Activated T-cell treated with anti-CD3 and anti-CD28 coated beads, Interleukin-2, amount 50 U/mL, for 4 hours (primary cell): ENCODE measurements at regions not wholly inside any gene's neighbourhood (a gene's known extent, or its start where the extent isn't known, plus 50 kb on each side); places are given as distances from the start of the nearest gene placed in this dataset.
A peak's percentile ranks its signal among the peaks of the same experiment; 100 is the strongest.
"Not testable (repeated sequence)": the region's sequence is repeated elsewhere in the genome, so short reads cannot be mapped to it uniquely, and the experiment has no call there.

Experiments used
- ATAC-seq, 2 donors: fragments of 200-7000 bp; cut with Tn5 transposase; one replicate each; pipeline ENCODE4 v1.10.0; 2021
- DNase-seq: peaks from one replicate; pipeline ENCODE4 v3.0.0-alpha.2; 2020
- H3K27me3 Mint-ChIP-seq: one replicate; pipeline ENCODE4 v1.8.0; 2021; ENCODE audit warnings: low read depth, mixed read lengths
- H3K36me3 Mint-ChIP-seq: one replicate; pipeline ENCODE4 v1.8.0; 2022; ENCODE audit warnings: mixed read lengths; ENCODE audit not compliant: insufficient read depth
- H3K4me1 Mint-ChIP-seq: one replicate; pipeline ENCODE4 v1.8.0; 2021; ENCODE audit warnings: low read depth, mixed read lengths
- H3K4me3 Mint-ChIP-seq: one replicate; pipeline ENCODE4 v1.8.0; 2021; ENCODE audit warnings: mild to moderate bottlenecking, moderate library complexity, mixed read lengths
- H3K9me3 Mint-ChIP-seq: one replicate; pipeline ENCODE4 v1.8.0; 2021; ENCODE audit warnings: mixed read lengths

DNA sequence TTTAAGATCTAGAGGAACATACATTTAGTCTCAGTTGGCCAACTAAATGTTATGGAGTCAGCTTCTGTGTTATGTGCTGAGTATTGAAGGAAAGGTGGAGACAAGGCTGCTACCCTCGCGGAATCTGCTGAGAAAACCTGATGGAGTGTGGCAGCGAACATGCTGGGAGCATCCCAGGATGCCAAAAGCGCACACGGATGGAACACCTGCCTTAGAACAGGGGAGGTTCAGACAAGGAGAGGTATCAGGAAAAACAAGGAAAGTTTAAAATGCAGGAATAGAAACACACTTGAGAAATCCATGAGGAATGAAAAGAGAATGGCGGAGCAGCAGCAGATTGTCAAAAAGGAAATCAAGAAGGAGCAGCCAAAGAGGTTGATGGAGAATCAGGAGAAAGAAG, 1389.5 kb upstream of the DEFB115 start:
- H3K4me1 Mint-ChIP-seq, DNase-seq, ATAC-seq, H3K27me3 Mint-ChIP-seq, H3K36me3 Mint-ChIP-seq, H3K4me3 Mint-ChIP-seq, H3K9me3 Mint-ChIP-seq: not testable (repeated sequence)

DNA sequence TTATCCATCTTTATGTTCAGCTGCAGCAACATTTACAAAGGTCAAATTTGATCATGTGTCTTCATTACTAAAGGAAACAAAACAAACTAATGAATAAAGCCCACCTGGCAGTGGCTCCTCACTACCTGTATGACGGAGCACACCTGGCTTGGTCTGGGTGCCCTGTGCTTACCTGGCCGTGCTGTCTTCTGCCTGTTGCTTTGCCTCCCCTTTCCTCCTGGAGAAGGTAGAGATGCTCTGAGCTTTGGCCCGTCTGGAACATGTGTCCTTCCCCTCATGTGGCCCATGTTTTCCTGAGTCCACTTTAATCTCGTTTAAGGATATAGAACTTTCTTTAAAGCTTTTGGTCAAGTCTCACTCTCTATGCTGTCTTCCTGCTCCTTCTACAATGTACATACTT, 1388.8 kb upstream of the DEFB115 start:
- H3K4me3 Mint-ChIP-seq, DNase-seq, H3K27me3 Mint-ChIP-seq, H3K4me1 Mint-ChIP-seq, H3K36me3 Mint-ChIP-seq, ATAC-seq: not testable (repeated sequence)
- H3K9me3 Mint-ChIP-seq = peaks cover 10% of the 10 kb centered on the region

DNA sequence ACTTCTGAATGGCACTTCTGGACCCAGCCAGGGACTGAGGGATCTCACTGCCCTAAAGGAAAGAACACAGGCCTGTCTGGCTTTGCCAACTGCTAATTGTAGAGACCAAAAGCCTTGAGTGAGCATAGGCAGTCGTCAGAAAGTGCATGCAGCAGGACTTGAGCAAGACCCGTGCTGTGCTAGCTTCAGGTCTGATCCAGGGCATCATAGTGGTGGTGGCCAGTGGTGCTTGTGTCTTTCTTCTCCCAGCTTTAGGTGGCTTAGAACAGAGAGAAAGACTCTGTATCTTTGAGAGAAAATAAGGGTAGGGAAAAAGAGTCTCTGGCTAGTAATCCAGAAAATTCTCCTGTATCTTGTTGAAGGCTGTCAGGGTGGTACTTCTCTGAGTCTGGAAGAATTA, 1385.6 kb upstream of the DEFB115 start:
- not testable (repeated sequence) for DNase-seq, H3K4me1 Mint-ChIP-seq, H3K36me3 Mint-ChIP-seq, ATAC-seq, H3K4me3 Mint-ChIP-seq, H3K27me3 Mint-ChIP-seq
- H3K9me3 Mint-ChIP-seq = peaks cover 21% of the 10 kb centered on the region

DNA sequence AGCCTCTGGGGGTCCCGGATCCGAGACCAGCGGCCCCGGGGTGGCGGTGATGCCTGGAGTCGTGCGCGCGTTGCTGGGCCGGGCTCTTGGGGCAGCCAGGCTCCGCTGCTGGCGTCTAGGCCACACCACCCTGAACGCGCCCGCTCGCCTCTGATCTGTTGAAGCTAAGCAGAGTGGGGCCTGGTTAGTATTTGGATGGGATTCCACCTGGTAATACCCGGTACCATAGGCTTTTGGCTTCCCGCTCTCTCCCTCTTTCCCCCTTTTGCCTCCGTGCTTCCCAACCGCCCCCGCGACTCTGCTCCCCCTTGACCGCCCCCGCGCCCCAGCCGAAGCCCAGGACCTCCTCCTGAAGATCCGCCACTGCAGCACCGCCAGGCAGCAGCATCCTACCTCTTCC, 1383.5 kb upstream of the DEFB115 start:
- Mint-ChIP-seq H3K27me3 (no peaks in the 10 kb centered on the region), H3K9me3 (peaks cover 29% of the 10 kb centered on the region), H3K4me1 (no peaks in the 10 kb centered on the region), H3K4me3 (no peak overlapping the region), H3K36me3 (no peaks in the 10 kb centered on the region)
- ATAC-seq (no peak), DNase-seq (no peak)

DNA sequence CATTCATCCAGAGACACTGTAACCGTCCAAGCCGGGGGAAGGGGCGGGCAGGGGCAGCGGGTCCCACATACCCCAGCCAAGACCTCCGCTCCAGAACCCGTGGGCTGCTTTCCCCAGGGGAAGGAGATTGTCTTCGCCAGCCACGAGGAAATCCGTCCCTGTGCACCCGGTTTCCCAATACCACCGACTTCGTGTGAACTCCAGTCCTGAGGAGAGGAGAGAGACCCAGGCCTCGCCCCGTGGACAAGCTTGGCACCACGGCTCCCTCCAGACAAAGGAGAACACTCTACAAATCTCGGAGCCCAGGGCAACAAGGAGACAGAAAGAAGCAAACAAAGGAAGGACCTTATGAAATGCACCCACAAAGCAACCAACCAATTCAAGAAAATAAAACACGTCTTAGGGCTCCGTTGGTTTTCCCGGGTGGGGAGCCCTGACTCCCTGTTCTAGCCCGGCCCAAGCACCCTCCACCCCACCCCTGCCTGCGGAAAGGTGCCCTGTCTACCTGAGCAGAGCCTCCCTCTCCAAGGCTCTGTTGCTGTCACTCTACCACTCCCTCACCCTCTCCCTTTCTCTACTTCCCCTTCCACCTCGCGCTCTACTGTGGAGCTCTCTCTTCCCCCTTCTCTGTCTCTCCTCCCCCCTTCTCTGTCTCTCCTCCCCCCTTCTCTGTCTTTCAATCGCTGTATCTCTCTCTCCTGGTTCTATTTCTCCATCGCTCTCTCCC, 1382.8 kb upstream of the DEFB115 start:
- ATAC-seq = no peak
- Mint-ChIP-seq H3K9me3 (peaks cover 29% of the 10 kb centered on the region), H3K4me1 (no peaks in the 10 kb centered on the region), H3K4me3 (no peak overlapping the region), H3K36me3 (no peaks in the 10 kb centered on the region), H3K27me3 (no peaks in the 10 kb centered on the region)
- DNase-seq = no peak

DNA sequence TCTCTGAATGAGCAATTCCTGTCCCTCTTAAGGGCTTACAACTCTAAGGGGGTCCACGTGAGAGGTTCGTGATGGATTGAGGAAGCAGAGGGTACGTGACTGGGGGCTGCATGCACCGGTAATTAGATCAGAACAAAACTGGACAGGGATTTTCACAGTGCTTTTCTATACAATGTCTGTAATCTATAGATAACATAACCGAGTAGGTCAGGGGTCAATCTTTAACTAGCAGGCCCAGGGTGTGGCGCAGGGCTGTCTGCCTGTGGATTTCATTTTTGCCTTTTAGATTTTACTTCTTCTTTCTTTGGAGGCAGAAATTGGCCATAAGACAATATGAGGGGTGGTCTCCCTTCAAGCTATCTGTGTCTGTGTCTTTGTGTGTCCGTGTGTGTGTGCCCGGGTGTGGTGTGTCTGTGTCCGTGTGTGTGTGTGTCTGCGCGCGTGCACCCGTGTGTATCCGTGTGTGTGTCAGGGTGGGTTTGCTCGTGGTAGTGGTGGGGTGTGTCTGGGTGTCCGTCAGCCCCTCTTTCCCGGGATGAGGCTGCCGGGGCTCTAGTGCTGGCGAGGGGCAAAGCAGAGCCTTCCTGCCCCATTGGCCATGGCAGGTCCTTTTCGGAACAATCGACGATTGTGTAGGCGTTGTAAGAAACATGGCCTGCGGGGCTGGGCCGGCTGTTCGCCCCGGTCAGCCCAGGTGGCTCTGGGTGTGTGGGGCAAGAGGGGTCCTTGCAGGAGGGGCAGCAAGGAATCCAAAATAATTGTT, 1382.0 kb upstream of the DEFB115 start:
- H3K36me3 Mint-ChIP-seq, ATAC-seq, H3K27me3 Mint-ChIP-seq, H3K4me1 Mint-ChIP-seq, DNase-seq, H3K4me3 Mint-ChIP-seq: not testable (repeated sequence)
- peaks cover 29% of the 10 kb centered on the region for H3K9me3 Mint-ChIP-seq

DNA sequence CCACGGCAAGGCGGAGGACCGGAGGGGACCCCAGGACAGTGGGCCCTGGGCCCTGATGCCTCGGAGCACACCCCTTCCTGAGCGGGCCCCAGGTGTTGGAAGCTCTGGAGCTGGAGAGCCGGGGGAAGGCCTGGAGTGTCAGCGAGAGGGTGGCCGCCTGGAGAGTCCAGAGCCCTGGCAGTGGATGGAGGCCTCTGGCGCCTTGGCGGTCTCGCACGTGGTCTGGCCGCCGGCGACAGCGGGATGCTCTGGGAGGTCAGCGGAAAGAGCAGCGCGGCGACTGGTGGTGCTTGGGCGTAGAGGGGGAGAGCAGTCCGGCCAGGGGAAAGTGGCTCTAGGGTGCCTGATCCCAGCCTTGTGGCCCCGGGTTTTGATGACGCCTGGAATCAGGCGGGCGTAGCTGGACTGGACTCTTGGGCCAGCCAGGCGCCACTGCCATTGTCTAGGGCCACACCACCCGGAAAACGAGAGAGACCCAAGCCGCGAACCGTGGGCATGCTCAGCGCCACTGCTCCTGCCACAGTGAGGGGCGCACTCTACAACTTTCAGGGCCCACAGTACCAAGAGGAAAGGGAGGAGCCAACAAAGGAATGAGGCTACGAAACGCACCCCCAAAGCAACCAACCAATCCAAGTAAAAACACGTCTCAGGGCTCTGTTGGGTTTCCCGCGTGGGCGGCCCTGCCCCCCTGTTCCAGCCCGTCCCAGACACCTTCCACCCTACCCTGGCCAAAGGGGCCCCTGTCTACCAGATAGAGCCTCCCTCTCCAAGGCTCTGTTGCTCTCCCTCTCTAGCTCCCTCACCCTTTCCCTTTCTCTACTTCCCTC, 1381.2 kb upstream of the DEFB115 start:
- not testable (repeated sequence) for H3K27me3 Mint-ChIP-seq, ATAC-seq, H3K4me3 Mint-ChIP-seq, DNase-seq, H3K4me1 Mint-ChIP-seq, H3K36me3 Mint-ChIP-seq
- peaks cover 29% of the 10 kb centered on the region for H3K9me3 Mint-ChIP-seq

DNA sequence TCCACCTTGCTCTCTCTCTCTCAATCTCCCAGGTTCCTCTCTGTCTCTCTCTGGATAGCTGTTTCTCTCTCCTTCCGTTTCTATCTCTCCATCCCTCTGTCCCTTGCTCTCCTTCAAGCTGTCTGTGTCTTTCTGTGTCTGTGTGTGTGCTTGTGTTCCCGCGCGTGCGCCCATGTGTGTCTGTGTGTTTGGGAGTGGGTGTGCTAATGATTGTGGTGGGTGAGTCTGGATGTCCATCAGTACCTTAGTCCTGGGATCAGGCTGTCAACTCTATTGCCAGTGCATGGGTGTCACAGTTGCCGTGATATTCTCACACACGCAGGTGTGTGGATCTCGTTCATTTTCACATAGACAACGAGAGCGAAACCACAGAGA, 1380.6 kb upstream of the DEFB115 start:
- peaks cover 29% of the 10 kb centered on the region for H3K9me3 Mint-ChIP-seq
- no peaks in the 10 kb centered on the region for H3K4me1 Mint-ChIP-seq
- no peaks in the 10 kb centered on the region for H3K36me3 Mint-ChIP-seq
- DNase-seq = no peak
- ATAC-seq = no peak
- no peaks in the 10 kb centered on the region for H3K27me3 Mint-ChIP-seq
- H3K4me3 Mint-ChIP-seq = no peak overlapping the region

DNA sequence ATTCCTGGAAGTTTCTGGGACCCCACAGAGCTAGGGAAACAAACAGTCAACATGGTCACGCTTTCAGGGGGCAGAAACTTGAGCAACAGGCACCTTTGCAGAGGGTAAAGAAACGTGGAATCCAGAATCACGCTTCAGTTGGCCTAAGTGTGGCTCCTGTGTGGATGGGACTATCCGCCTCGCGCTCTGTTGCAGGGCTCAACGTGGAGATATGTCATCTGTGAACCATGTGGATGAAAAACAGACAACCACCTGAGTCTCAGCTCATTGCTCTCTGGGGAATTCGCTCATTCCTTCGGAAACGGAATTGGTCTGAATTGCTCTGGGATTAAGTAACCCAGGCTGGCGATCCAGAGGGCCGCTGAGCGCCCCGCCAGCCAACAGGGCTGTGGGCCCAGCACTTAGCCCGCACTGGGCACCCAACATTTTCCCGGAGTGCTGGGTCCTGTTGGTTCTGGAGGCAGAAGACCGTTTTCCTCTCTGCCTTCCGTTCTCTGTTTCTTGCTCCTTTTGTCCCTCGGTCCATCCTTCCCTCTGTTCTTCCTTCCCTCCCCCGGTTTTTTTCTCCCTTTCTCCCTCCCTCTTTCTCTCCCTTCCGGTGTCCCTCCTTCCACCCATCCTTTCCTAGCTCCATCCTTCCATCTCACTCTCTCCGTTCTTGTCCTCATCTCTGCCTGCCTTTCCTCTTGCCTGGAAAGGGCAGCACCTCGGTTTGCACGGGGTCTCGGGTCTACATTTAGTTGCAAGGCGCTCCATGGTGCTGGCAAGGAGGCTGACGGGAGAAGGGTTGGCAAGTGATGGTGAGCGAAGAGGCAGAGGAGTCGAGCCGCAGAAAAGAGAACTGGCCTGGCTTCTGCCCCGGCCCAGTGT, 1379.8 kb upstream of the DEFB115 start:
- H3K4me1 Mint-ChIP-seq, DNase-seq, ATAC-seq, H3K36me3 Mint-ChIP-seq, H3K27me3 Mint-ChIP-seq, H3K4me3 Mint-ChIP-seq: not testable (repeated sequence)
- H3K9me3 Mint-ChIP-seq = peaks cover 32% of the 10 kb centered on the region

DNA sequence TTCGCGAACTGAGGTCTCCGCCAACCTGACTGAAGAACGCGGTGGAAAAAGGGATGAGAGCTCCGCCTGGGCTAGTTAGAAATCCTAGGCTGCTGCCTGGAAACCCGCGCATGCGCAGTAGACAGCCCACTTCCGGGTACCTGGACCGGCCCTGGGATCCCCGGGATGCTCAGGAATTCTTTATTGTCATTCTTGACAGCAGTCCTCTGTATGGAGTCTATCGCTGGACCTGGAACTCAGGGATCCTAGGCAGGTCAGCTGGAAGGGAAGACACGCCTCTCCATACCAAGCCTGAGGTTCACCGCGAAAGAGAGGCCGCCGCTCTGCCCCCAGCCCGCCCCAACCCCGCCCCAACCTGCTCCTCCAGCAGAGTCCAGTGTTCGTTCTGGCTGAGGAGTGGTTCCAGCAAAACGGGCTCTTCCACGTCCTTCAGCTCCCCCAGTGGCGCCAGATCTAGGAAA, 1379.2 kb upstream of the DEFB115 start:
- Mint-ChIP-seq H3K4me1 (no peaks in the 10 kb centered on the region), H3K27me3 (no peaks in the 10 kb centered on the region), H3K4me3 (no peak overlapping the region), H3K9me3 (peaks cover 25% of the 10 kb centered on the region), H3K36me3 (no peaks in the 10 kb centered on the region)
- peak; percentile 33 to 44 for ATAC-seq
- no peak for DNase-seq

DNA sequence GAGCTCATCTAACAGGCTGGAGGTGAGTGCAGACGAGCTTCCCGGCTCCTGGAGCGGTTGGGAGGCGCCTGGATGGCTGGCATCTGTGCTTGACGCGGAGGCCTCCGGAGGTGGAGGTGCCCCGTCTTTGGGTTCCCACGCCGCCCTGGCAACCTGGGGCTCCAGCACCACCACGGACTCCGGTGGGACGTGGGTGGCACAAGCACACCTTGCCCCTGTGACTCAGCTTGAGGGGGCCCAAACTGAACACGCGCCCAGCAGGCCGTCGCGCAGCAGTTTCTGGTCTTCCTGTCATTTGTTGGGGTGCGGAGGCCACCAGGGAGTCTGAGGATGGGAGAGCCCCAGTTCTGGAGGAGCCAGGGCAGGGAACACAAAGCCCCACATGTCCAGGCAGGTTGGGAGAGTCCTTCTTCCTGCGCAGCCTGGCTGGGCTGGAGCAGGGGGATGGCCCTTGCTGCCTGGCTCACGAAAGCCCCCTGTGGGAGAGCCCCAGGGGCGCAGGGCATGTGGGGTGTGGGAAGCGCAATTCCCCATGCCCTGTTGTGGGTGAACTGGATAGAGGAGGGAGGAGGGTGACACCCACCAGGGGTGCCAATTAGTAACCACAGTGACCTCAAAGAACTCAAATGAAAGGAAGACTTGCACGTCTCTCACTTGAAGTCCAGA, 1378.6 kb upstream of the DEFB115 start:
- no peaks in the 10 kb centered on the region for H3K27me3 Mint-ChIP-seq
- H3K4me1 Mint-ChIP-seq = no peaks in the 10 kb centered on the region
- DNase-seq = no peak
- no peak overlapping the region for H3K4me3 Mint-ChIP-seq
- no peaks in the 10 kb centered on the region for H3K36me3 Mint-ChIP-seq
- H3K9me3 Mint-ChIP-seq = peaks cover 27% of the 10 kb centered on the region
- peak; percentile 33 to 38 for ATAC-seq

DNA sequence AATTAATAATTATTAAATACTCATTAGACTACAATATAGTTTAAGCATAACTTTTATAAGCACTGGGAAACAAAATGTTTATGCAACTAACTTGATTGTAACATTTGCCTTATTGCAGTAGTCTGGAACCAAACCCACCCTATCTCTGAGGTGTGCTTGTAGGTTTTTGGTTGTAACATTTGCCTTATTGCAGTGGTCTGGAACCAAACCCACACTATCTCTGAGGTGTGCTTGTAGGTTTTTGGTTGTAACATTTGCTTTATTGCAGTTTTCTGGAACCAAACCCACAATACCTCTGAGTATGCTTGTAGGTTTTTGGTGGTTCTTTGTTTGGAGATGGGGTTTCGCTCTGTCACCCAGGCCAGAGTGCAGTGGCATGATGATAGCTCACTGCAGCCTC, 1376.4 kb upstream of the DEFB115 start:
- not testable (repeated sequence) for ATAC-seq, H3K36me3 Mint-ChIP-seq, DNase-seq, H3K4me1 Mint-ChIP-seq, H3K4me3 Mint-ChIP-seq, H3K27me3 Mint-ChIP-seq
- peaks cover 31% of the 10 kb centered on the region for H3K9me3 Mint-ChIP-seq

DNA sequence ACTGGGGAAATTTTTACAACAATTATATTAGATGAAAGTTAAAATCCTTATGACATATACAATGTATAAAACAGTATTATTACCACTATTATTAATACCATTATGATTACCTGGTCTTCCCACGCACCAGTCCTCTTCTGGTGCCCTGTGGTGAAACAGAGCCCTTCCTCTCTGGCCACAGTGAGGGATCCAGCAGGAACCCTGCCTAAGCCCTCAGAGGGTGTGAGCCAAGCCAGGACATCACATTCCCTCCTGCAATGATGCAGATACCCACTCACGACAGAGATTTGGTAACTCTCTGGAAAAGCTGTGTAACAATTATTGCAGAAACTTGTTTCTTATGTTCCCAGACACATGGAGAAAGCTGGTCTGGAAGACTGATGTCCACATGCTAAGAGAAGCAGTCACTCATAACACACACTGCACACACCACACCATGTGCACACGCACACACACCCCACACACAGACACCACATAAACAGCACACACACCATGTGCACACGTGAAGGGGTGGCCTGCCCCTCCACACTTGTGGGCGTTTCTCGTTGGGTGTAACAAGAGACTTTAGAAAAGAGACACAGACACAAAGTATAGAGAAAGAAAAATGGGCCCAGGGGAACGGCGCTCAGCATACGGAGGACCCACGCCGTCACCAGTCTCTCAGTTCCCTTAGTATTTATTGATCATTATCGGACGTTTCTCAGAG, 1373.8 kb upstream of the DEFB115 start:
- DNase-seq, H3K4me1 Mint-ChIP-seq, ATAC-seq, H3K27me3 Mint-ChIP-seq, H3K36me3 Mint-ChIP-seq, H3K4me3 Mint-ChIP-seq: not testable (repeated sequence)
- H3K9me3 Mint-ChIP-seq = peaks cover 18% of the 10 kb centered on the region
